ENCODE measurements at regions not wholly inside any gene's neighbourhood (a gene's known extent, or its start where the extent isn't known, plus 50 kb on each side); places are given as distances from the start of the nearest gene placed in this dataset.

DNA sequence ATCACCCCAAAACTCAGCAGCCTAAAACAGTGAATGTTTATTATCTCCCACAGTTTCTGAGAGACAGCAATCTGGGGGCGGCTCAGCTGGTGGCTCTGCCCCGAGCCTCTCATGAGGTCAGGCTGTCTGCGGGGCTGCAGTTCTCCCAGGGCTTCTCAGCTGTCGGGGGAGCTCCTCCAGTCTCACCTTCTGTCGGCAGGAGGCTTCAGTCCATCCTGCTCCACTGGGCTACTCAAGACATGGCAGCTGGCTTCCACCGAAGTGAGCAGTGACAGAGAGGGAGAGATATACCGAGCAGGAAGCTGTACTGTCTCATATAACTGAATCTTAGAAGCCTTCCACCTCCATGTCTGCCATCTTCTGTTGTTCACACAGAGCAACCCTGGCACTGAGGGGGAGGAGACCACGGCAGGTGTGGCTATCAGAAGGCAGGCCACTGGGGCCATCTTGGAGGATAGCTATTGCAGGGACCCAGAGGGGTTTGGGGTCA is 72.8 kb upstream of the ITGA11 start:
- no peak overlapping the region for H3K27ac ChIP-seq

DNA sequence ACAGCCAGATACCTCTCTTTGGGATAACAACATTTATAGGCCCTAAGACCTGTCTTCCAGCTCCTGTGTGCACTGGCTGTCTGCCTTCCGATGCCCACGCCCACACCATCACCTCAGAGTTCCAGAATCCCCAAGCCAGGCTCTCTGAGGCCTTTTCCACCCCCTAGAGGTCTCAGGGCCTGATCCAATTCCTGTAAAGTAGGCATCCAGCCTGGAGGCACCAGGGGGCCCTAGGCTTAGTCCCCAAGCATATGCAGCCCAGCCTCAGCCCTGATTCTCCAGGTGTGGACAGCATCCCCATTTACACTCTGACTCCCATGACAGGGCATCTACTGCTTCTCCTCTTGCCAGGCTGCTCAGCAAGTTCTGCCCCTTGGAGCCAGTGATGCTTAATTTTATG is 72.7 kb upstream of the CORO2B start:
- WGBS, 3 donors: 92 to 100% (median 99%) methylated on average over 2 of the region's 2 CpGs
- no peak for DNase-seq
- Histone ChIP-seq H3K4me1 (ENCODE audit: insufficient read depth) (peaks cover 2% of the 10 kb centered on the region), H3K9me3 (no peaks in the 10 kb centered on the region), H3K27me3 (no peaks in the 10 kb centered on the region), H3K4me3 (no peak overlapping the region), H3K36me3 (no peaks in the 10 kb centered on the region), H3K27ac (no peak overlapping the region)
- intact Hi-C loops (cut with DNase I): no loop called here
- no peak for TF ChIP-seq POLR2A (IDR thresholded peaks at IDR 0.05)
- TF ChIP-seq, protein P1, sequence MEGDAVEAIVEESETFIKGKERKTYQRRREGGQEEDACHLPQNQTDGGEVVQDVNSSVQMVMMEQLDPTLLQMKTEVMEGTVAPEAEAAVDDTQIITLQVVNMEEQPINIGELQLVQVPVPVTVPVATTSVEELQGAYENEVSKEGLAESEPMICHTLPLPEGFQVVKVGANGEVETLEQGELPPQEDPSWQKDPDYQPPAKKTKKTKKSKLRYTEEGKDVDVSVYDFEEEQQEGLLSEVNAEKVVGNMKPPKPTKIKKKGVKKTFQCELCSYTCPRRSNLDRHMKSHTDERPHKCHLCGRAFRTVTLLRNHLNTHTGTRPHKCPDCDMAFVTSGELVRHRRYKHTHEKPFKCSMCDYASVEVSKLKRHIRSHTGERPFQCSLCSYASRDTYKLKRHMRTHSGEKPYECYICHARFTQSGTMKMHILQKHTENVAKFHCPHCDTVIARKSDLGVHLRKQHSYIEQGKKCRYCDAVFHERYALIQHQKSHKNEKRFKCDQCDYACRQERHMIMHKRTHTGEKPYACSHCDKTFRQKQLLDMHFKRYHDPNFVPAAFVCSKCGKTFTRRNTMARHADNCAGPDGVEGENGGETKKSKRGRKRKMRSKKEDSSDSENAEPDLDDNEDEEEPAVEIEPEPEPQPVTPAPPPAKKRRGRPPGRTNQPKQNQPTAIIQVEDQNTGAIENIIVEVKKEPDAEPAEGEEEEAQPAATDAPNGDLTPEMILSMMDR (IDR thresholded peaks at IDR 0.05): no peak
- TF ChIP-seq EP300 (IDR thresholded peaks at IDR 0.05): no peak

More for the DNA sequence above, 72.8 kb upstream of the ITGA11 start:
- H3K27me3 ChIP-seq: no peaks in the 10 kb centered on the region
- H3K36me3 ChIP-seq: no peaks in the 10 kb centered on the region
- intact Hi-C loops (cut with DNase I): no loop called here
- no peaks in the 10 kb centered on the region for H3K9me3 ChIP-seq
- 18 to 24% (median 22%) methylated on average over 8 of the region's 8 CpGs for whole genome bisulfite sequencing, 3 donors
- H3K4me3 ChIP-seq: no peak overlapping the region
- DNase-seq: no peak
- no peaks in the 10 kb centered on the region for H3K4me1 ChIP-seq (ENCODE audit: insufficient read depth)
- TF ChIP-seq EP300 (IDR thresholded peaks at IDR 0.05) (no peak), POLR2A (IDR thresholded peaks at IDR 0.05) (no peak)
- TF ChIP-seq, protein P1 (IDR thresholded peaks at IDR 0.05): no peak

DNA sequence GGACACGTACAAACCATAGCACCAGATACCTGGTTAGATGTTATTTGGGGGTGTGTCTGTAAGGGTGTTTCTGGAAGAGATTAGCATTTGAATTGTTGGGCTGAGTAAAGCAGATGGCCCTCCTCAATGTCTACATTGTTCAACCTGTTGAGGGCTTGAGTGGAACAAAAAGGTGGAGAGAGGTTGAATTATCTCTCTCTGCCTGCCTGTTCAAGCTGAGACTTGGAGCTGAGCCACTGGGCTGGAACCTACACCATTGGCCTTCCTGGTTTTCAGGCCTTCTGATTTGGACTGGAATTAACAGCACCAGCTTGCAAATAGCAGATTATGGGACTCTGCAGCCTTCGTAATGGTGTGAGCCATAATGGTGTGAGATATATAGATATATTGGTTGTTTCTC is 71.3 kb upstream of the CORO2B start:
- 90 to 100% (median 95%) methylated on average over 2 of the region's 2 CpGs for WGBS, 3 donors
- no peaks in the 10 kb centered on the region for H3K9me3 ChIP-seq
- H3K27ac ChIP-seq: no peak overlapping the region
- DNase-seq: no peak
- TF ChIP-seq, protein P1 (IDR thresholded peaks at IDR 0.05): no peak
- TF ChIP-seq EP300 (IDR thresholded peaks at IDR 0.05) (no peak), POLR2A (IDR thresholded peaks at IDR 0.05) (no peak)
- H3K4me3 ChIP-seq: no peak overlapping the region
- peaks cover 13% of the 10 kb centered on the region for H3K4me1 ChIP-seq (ENCODE audit: insufficient read depth)
- intact Hi-C loops (cut with DNase I): no loop called here
- no peaks in the 10 kb centered on the region for H3K36me3 ChIP-seq
- H3K27me3 ChIP-seq: no peaks in the 10 kb centered on the region

DNA sequence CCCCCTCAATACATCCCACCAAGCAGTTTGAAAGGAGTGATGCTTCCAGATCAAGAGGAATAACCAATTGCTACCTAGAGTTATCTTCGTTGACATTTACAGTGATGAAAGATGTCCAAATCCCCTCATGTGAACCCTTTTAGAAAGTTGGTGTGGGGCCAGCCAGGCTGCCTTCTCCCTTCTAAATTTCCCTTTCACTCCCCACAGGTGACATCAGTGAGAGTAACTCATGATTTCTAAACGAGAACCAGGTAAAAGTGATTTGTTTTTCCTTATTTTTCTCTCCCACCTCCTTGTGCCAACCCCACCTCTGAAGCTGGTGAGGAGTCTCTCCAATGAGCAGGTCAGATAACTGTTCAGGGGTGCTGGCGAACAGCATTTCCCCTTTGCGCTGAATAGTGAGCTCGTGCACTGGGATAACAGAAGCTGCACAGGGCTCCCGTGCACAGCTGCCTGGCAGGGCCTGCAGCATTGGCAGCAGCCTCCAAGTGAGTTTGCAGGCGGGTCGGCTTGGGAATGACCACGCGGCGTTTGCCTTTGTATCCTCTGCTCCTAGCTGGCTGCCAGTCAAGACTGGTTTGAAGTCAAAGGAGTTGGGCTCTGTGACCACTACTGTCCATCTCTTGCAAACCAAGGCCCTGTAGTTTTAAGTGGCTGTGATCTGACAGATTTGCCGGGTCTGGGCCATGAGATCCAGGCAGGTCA is 70.2 kb upstream of the CORO2B start:
- peaks cover 13% of the 10 kb centered on the region for H3K4me1 ChIP-seq (ENCODE audit: insufficient read depth)
- H3K27ac ChIP-seq: no peak overlapping the region
- no peaks in the 10 kb centered on the region for H3K27me3 ChIP-seq
- DNase-seq: no peak
- H3K36me3 ChIP-seq: no peaks in the 10 kb centered on the region
- TF ChIP-seq, protein P1 (IDR thresholded peaks at IDR 0.05): no peak
- TF ChIP-seq POLR2A (IDR thresholded peaks at IDR 0.05) (no peak), EP300 (IDR thresholded peaks at IDR 0.05) (no peak)
- H3K9me3 ChIP-seq: no peaks in the 10 kb centered on the region
- intact Hi-C loops (cut with DNase I): no loop called here
- H3K4me3 ChIP-seq: no peak overlapping the region
- 76 to 82% (median 78%) methylated on average over 12 of the region's 12 CpGs for WGBS, 3 donors
